GM12872 (cell line): ENCODE measurements at regions not wholly inside any gene's neighbourhood (a gene's known extent, or its start where the extent isn't known, plus 50 kb on each side); places are given as distances from the start of the nearest gene placed in this dataset.

Source experiments
- CTCF ChIP-seq: IDR thresholded peaks from 3 replicates; pipeline ENCODE4 v1.5.1; 2011; ENCODE audit warnings: low read depth, mild to moderate bottlenecking, low read length, moderate library complexity; ENCODE audit not compliant: insufficient read depth

- TF ChIP-seq CTCF, result no peak
Measured at GRCh38 chr4:122259849-122260248, 107.7 kb downstream of the BLTP1 start.

GRCh38 chr4:122276359-122276758 lies 102.5 kb upstream of the ADAD1 start:
- no peak for TF ChIP-seq CTCF

- no peak for TF ChIP-seq CTCF
Measured at GRCh38 chr4:122278976-122279375, 99.8 kb upstream of the ADAD1 start.

GRCh38 chr4:122279670-122280069 lies 99.1 kb upstream of the ADAD1 start:
- TF ChIP-seq CTCF, result no peak

GRCh38 chr4:122285285-122285684 lies 93.5 kb upstream of the ADAD1 start:
- no peak for TF ChIP-seq CTCF

GRCh38 chr4:122293374-122294365 lies 85.1 kb upstream of the ADAD1 start:
- no peak for TF ChIP-seq CTCF

- no peak for TF ChIP-seq CTCF
Measured at GRCh38 chr4:122297694-122298093, 81.1 kb upstream of the ADAD1 start.
